ENCODE measurements at regions not wholly inside any gene's neighbourhood (a gene's known extent, or its start where the extent isn't known, plus 50 kb on each side); places are given as distances from the start of the nearest gene placed in this dataset.

- DNase-seq: no peak
Observed at GRCh38 chr18:78559584-78559983, 420.0 kb upstream of the SALL3 start.

GRCh38 chr18:78561757-78562510 is 417.7 kb upstream of the SALL3 start:
- DNase-seq: no peak

- no peak for DNase-seq
Observed at GRCh38 chr18:78562531-78562961, 417.1 kb upstream of the SALL3 start.

- no peak for DNase-seq
Observed at GRCh38 chr18:78563110-78563509, 416.5 kb upstream of the SALL3 start.

GRCh38 chr18:78564030-78564429 is 415.6 kb upstream of the SALL3 start:
- DNase-seq: no peak

- DNase-seq: no peak
Observed at GRCh38 chr18:78564518-78564917, 415.1 kb upstream of the SALL3 start.

- DNase-seq: no peak
Observed at GRCh38 chr18:78565240-78565639, 414.4 kb upstream of the SALL3 start.

GRCh38 chr18:78566065-78566464 is 413.6 kb upstream of the SALL3 start:
- no peak for DNase-seq

- DNase-seq: no peak
Observed at GRCh38 chr18:78566720-78567119, 412.9 kb upstream of the SALL3 start.

GRCh38 chr18:78571063-78571785 is 408.4 kb upstream of the SALL3 start:
- no peak for DNase-seq

GRCh38 chr18:78571831-78572347 is 407.7 kb upstream of the SALL3 start:
- no peak for DNase-seq

- no peak for DNase-seq
Observed at GRCh38 chr18:78573773-78574172, 405.8 kb upstream of the SALL3 start.

GRCh38 chr18:78576967-78577366 is 402.7 kb upstream of the SALL3 start:
- DNase-seq: no peak

GRCh38 chr18:78579449-78579848 is 400.2 kb upstream of the SALL3 start:
- no peak for DNase-seq

- no peak for DNase-seq
Observed at GRCh38 chr18:78579854-78580577, 399.6 kb upstream of the SALL3 start.

- no peak for DNase-seq
Observed at GRCh38 chr18:78580835-78581339, 398.7 kb upstream of the SALL3 start.

- no peak for DNase-seq
Observed at GRCh38 chr18:78582181-78582709, 397.4 kb upstream of the SALL3 start.

GRCh38 chr18:78582898-78583738 is 396.5 kb upstream of the SALL3 start:
- DNase-seq: no peak

- DNase-seq: no peak
Observed at GRCh38 chr18:78583739-78584458, 395.7 kb upstream of the SALL3 start.

- DNase-seq: no peak
Observed at GRCh38 chr18:78584459-78585022, 395.1 kb upstream of the SALL3 start.

- DNase-seq: no peak
Observed at GRCh38 chr18:78586586-78586985, 393.0 kb upstream of the SALL3 start.
